Mononuclear cell (primary cell): ENCODE measurements at regions not wholly inside any gene's neighbourhood (a gene's known extent, or its start where the extent isn't known, plus 50 kb on each side); places are given as distances from the start of the nearest gene placed in this dataset.

Experiments
- H3K27me3 ChIP-seq: 2 replicates; pipeline ENCODE4 v1.6.0; 2011; ENCODE audit warnings: low read length, control low read depth; ENCODE audit not compliant: insufficient read depth
- H3K4me1 ChIP-seq: 2 replicates; pipeline ENCODE4 v1.5.1; 2011; ENCODE audit warnings: mild to moderate bottlenecking, low read length, control low read depth; ENCODE audit not compliant: insufficient read depth
- H3K4me3 ChIP-seq: 2 replicates; pipeline ENCODE4 v1.5.1; 2011; ENCODE audit warnings: mild to moderate bottlenecking, low read length, moderate library complexity
- H3K9me3 ChIP-seq: 2 replicates; pipeline ENCODE4 v1.5.1; 2011; ENCODE audit warnings: low read depth, mild to moderate bottlenecking, control low read depth, low read length

DNA sequence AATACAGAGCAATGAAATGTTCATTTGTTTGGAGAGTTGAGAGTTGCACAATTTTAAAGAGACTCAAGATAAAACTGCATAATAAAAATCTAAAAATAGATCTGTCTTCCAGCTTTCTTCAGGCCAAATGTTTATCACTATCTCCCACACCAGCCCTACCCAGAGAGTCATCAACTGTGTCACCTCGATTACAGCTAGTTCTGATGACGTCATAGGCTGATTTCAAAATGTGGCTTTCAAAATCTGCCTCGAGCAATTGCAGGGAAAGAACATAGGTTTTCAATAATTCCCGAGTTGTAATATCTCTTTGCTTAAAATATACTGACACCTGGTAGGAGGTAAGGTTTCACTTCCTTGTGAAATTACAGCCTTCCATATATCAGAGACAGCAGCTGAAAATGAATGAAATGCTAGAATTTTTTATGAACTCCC lies 677.6 kb upstream of the ID2 start:
- no peak overlapping the region for H3K4me3 ChIP-seq
- H3K9me3 ChIP-seq = no peaks in the 10 kb centered on the region
- no peaks in the 10 kb centered on the region for H3K27me3 ChIP-seq
- H3K4me1 ChIP-seq = no peaks in the 10 kb centered on the region

GRCh38 chr2:8006181-8006580 lies 675.7 kb upstream of the ID2 start:
- Histone ChIP-seq H3K27me3 (no peaks in the 10 kb centered on the region), H3K9me3 (no peaks in the 10 kb centered on the region), H3K4me1 (no peaks in the 10 kb centered on the region), H3K4me3 (no peak overlapping the region)

GRCh38 chr2:8006626-8007025 lies 675.2 kb upstream of the ID2 start:
- Histone ChIP-seq H3K27me3 (no peaks in the 10 kb centered on the region), H3K9me3 (no peaks in the 10 kb centered on the region), H3K4me1 (no peaks in the 10 kb centered on the region), H3K4me3 (no peak overlapping the region)

GRCh38 chr2:8009010-8009597 lies 672.8 kb upstream of the ID2 start:
- Histone ChIP-seq H3K27me3 (no peaks in the 10 kb centered on the region), H3K9me3 (no peaks in the 10 kb centered on the region), H3K4me1 (no peaks in the 10 kb centered on the region), H3K4me3 (no peak overlapping the region)

GRCh38 chr2:8015848-8016600 lies 665.8 kb upstream of the ID2 start:
- Histone ChIP-seq H3K27me3 (no peaks in the 10 kb centered on the region), H3K9me3 (no peaks in the 10 kb centered on the region), H3K4me1 (no peaks in the 10 kb centered on the region), H3K4me3 (no peak overlapping the region)

DNA sequence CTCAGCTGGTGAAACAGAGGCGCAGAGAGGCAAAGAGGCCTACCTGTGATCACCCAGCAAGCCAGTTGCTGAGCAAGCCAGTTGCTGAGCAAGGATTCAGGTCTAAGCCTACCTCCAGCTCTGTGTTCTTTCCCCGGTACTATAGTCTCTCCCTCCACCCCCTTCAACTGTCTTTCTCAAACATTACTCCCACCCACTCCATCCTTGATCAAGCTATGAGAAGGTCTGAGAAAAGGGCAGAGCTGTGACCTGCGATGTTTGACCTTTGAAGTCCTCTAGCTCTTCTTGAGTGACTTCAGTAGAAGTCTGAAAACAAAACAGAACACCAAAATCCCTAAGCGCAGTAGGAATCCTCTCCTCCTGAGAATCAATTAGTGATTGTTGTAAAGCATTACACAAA lies 665.2 kb upstream of the ID2 start:
- Histone ChIP-seq H3K27me3 (no peaks in the 10 kb centered on the region), H3K4me1 (no peaks in the 10 kb centered on the region), H3K9me3 (no peaks in the 10 kb centered on the region), H3K4me3 (no peak overlapping the region)

DNA sequence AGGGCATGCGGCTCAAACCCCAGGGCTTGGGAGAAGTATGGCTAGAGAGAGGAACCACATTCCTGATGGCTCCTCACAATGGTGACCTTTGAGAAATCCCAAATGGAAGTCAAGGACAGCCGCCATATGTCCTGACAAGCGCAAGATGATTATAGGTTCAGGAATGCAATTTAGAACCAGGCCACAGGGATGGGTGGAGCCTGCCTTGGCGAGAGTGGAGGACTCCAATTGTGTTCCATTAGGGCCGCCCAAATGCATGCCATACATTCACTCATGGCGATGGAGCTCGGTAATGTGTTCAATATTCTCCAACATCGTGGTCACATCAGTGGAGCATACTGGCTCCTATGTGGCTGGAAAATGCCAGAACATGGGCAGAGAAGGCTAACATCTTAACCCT lies 662.9 kb upstream of the ID2 start:
- H3K27me3 ChIP-seq = no peaks in the 10 kb centered on the region
- peaks cover 9% of the 10 kb centered on the region for H3K4me1 ChIP-seq
- no peaks in the 10 kb centered on the region for H3K9me3 ChIP-seq
- H3K4me3 ChIP-seq = no peak overlapping the region

- Histone ChIP-seq H3K4me3 (no peak overlapping the region), H3K4me1 (peaks cover 9% of the 10 kb centered on the region), H3K9me3 (no peaks in the 10 kb centered on the region), H3K27me3 (no peaks in the 10 kb centered on the region)
These were observed 661.9 kb upstream of the ID2 start for GRCh38 chr2:8019934-8020333.

DNA sequence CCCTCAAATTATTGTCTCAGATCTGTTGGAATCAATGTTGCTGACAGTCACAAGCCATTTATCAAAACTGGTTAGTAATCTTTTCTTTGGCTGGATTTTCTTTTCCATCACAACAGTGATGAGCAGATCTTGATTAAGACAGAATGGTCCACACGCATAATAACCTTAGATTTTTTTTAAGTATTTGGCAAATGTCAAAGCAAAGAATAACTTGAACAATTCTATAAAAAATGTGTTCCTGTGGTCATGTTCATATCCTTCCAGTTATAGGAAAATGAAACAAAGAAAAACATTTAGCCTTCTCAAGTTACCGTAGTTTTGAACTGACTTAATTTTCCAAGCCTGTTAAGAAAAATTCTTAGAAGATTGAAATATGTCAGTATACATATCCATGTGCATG lies 659.9 kb upstream of the ID2 start:
- H3K27me3 ChIP-seq = no peaks in the 10 kb centered on the region
- no peak overlapping the region for H3K4me3 ChIP-seq
- H3K9me3 ChIP-seq = no peaks in the 10 kb centered on the region
- peaks cover 9% of the 10 kb centered on the region for H3K4me1 ChIP-seq

DNA sequence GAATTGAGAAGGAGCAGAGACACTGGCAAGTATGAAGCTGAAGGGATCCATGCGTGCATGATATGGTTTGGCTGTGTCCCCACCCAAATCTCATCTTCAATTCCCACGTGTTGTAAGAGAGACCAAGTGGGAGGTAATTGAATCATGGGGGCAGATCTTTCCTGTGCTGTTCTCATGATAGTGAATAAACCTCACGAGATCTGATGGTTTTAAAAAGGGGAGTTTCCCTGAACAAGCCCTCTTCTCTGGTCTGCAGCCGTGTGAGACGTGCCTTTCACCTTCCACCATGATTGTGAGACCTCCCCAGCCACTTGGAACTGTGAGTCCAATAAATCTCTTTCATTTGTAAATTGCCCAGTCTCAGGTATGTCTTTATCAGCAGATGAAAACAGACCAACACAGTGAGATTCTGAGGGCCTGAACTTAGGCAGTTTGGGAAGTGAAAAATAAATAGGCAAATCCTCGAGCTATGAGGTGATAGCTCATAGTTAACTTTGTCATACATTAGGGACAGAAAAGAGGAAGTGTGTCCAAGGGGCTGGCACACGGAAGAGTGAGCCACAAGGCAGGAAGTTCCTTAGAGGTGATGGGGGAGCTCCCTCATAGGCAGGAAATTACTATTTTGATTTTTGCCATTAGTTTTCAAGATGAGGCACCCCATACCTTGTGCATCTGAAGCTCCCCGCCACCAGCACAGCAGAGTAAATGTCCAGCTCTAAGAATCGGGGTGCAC lies 658.8 kb upstream of the ID2 start:
- H3K27me3 ChIP-seq = no peaks in the 10 kb centered on the region
- H3K9me3 ChIP-seq = no peaks in the 10 kb centered on the region
- H3K4me1 ChIP-seq = peaks cover 9% of the 10 kb centered on the region
- H3K4me3 ChIP-seq = no peak overlapping the region

DNA sequence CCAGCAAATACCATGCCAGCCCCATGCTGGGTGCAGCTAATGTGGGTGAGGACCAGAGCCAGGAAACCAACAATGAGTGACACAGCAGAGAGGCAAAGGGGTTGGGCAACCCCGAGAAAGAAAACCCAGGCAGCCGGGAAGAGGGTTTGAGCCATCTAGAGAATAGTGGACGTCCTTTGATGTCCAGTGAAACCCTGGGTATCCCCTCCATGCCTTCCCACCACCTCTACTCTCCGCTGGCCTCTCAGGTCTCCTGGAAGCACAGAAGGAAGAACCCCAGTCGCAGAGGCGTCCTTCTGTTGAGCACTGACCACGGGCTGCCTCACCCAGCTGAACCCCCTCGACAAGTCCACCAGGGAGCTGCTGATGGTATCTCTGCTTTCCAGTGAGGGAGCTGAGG lies 657.4 kb upstream of the ID2 start:
- H3K9me3 ChIP-seq = no peaks in the 10 kb centered on the region
- no peaks in the 10 kb centered on the region for H3K27me3 ChIP-seq
- H3K4me3 ChIP-seq = no peak overlapping the region

DNA sequence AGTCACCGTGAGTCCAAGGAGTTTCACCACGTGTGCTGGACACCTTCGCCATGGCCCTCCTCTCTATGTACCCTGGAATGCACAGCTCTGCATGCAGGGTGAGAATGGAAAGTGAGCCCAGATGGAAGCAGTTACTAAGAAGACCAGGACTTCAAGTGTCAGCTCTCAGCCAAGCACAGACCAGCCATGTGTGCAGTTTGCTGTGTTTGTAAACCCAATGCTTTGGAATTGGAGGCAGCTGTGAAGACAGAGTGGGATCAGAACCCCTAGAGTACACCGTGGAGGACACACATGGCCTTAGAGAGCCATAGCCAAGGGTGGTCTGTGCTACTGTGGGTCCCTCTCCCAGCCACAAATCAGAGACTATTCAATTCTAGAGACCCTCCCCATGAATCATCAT lies 655.5 kb upstream of the ID2 start:
- H3K4me3 ChIP-seq = no peak overlapping the region
- H3K4me1 ChIP-seq = peaks cover 9% of the 10 kb centered on the region
- no peaks in the 10 kb centered on the region for H3K9me3 ChIP-seq
- no peaks in the 10 kb centered on the region for H3K27me3 ChIP-seq

More for the DNA sequence above, 657.4 kb upstream of the ID2 start:
- peaks cover 9% of the 10 kb centered on the region for H3K4me1 ChIP-seq

DNA sequence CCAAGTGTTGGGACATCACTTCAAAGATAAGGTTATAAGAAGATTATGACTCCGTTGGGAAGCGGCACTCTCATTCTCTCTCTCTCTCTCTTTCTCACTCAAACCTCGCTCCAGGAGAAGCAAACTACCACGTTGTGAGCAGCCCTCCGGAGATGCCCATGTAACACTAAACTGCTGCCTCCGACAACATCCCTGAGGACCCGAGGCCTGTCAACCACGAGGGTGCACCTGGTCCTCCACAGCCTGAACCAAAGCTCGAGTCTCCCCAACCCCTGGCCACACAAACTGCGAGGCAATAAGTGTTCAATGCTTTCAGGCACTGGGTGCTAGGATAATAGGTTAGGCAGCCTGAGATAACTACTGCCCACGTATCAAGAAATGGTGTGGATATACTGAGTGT lies 654.5 kb upstream of the ID2 start:
- no peak overlapping the region for H3K4me3 ChIP-seq
- no peaks in the 10 kb centered on the region for H3K9me3 ChIP-seq
- H3K27me3 ChIP-seq = no peaks in the 10 kb centered on the region
- H3K4me1 ChIP-seq = peaks cover 9% of the 10 kb centered on the region

GRCh38 chr2:8028036-8028435 lies 653.8 kb upstream of the ID2 start:
- Histone ChIP-seq H3K27me3 (no peaks in the 10 kb centered on the region), H3K9me3 (no peaks in the 10 kb centered on the region), H3K4me3 (no peak overlapping the region), H3K4me1 (peaks cover 8% of the 10 kb centered on the region)

- Histone ChIP-seq H3K9me3 (no peaks in the 10 kb centered on the region), H3K27me3 (no peaks in the 10 kb centered on the region), H3K4me3 (no peak overlapping the region), H3K4me1 (peaks cover 4% of the 10 kb centered on the region)
These were observed 653.4 kb upstream of the ID2 start for GRCh38 chr2:8028436-8028835.
